GM21447 (cell line): ENCODE measurements at regions not wholly inside any gene's neighbourhood (a gene's known extent, or its start where the extent isn't known, plus 50 kb on each side); places are given as distances from the start of the nearest gene placed in this dataset.

Experiments
- ATAC-seq: cut with Tn5 transposase; IDR thresholded peaks from one replicate; pipeline ENCODE4 v1.9.1; 2021; ENCODE audit not compliant: unreplicated experiment

GRCh38 chr6:132244744-132245143 is 156.5 kb downstream of the MOXD1 start:
- no peak for ATAC-seq

GRCh38 chr6:132236744-132237143 is 164.5 kb downstream of the MOXD1 start:
- no peak for ATAC-seq

- ATAC-seq: no peak
These were observed 165.0 kb downstream of the MOXD1 start for GRCh38 chr6:132236281-132236680.

GRCh38 chr6:132235596-132236280 is 165.5 kb downstream of the MOXD1 start:
- no peak for ATAC-seq

- no peak for ATAC-seq
These were observed 166.9 kb downstream of the MOXD1 start for GRCh38 chr6:132234356-132234755.

GRCh38 chr6:132231121-132231884 is 170.0 kb downstream of the MOXD1 start:
- ATAC-seq: no peak

- no peak for ATAC-seq
These were observed 172.4 kb downstream of the MOXD1 start for GRCh38 chr6:132228894-132229293.

- no peak for ATAC-seq
These were observed 173.4 kb downstream of the MOXD1 start for GRCh38 chr6:132227904-132228303.

GRCh38 chr6:132224943-132225342 is 176.3 kb downstream of the MOXD1 start:
- ATAC-seq: no peak

- no peak for ATAC-seq
These were observed 180.5 kb downstream of the MOXD1 start for GRCh38 chr6:132220800-132221199.

GRCh38 chr6:132219901-132220300 is 181.4 kb downstream of the MOXD1 start:
- ATAC-seq: no peak

GRCh38 chr6:132218059-132218696 is 183.1 kb downstream of the MOXD1 start:
- no peak for ATAC-seq

- no peak for ATAC-seq
These were observed 185.5 kb downstream of the MOXD1 start for GRCh38 chr6:132215805-132216204.

GRCh38 chr6:132214716-132215115 is 186.6 kb downstream of the MOXD1 start:
- no peak for ATAC-seq

- no peak for ATAC-seq
These were observed 187.5 kb downstream of the MOXD1 start for GRCh38 chr6:132213732-132214131.

- ATAC-seq: no peak
These were observed 188.1 kb downstream of the MOXD1 start for GRCh38 chr6:132213191-132213590.

- no peak for ATAC-seq
These were observed 190.2 kb downstream of the MOXD1 start for GRCh38 chr6:132210886-132211563.

GRCh38 chr6:132209351-132209750 is 191.9 kb downstream of the MOXD1 start:
- no peak for ATAC-seq

- no peak for ATAC-seq
These were observed 193.3 kb downstream of the MOXD1 start for GRCh38 chr6:132207991-132208390.

GRCh38 chr6:132205946-132206345 is 195.3 kb downstream of the MOXD1 start:
- ATAC-seq: no peak

- no peak for ATAC-seq
These were observed 196.7 kb downstream of the MOXD1 start for GRCh38 chr6:132204591-132204990.
